Activated gamma-delta T cell treated with Interleukin-2 at 50 U/mL for 16 hours (primary cell): ENCODE measurements at regions not wholly inside any gene's neighbourhood (a gene's known extent, or its start where the extent isn't known, plus 50 kb on each side); places are given as distances from the start of the nearest gene placed in this dataset.

Source experiments
- DNase-seq: peaks from one replicate; pipeline ENCODE4 v3.0.0-alpha.2; 2020

- DNase-seq, result no peak
These were observed 92.5 kb downstream of the IRF8 start for GRCh38 chr16:85991425-85991824.

GRCh38 chr16:85991856-85992255, 92.9 kb downstream of the IRF8 start:
- no peak for DNase-seq

DNA sequence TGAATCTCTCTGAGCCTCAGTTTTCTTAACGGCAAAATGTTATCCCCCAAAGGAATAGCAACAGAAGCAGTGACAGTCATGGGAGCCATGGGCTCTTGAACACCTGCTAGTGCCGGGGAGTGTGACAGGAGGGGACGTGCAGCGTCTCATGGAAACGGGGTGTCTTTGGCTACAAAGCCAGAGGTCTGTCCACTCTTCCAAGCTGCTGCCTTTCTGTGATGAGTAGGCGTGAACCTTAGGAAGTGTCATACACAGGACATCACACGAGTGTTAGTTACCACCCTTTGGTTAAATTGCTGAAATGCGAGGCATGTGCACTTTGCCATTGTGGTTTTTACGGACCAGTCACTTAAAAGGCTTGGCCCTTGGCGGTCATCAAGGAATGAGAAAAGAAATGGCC, 93.4 kb downstream of the IRF8 start:
- DNase-seq, result no peak

DNA sequence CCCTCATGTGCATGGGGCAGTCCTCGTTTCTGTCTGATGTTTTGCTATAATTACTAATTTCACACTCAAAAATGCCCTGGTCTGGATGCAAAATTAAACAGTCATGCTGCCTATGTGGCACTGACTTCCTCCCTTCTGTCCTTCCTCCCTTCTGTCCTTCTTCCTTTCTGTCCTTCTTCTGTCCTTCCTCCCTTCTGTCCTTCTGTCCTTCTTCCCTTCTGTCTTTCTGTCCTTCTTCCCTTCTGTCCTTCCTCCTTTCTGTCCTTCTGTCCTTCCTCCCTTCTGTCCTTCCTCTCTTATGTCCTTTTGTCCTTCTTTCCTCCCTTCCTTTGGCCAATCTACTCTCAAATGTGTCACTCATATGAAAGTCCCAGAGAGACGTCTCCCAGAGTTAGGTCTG, 93.8 kb downstream of the IRF8 start:
- DNase-seq, result no peak

GRCh38 chr16:85994492-85995490, 95.8 kb downstream of the IRF8 start:
- DNase-seq, result no peak

DNA sequence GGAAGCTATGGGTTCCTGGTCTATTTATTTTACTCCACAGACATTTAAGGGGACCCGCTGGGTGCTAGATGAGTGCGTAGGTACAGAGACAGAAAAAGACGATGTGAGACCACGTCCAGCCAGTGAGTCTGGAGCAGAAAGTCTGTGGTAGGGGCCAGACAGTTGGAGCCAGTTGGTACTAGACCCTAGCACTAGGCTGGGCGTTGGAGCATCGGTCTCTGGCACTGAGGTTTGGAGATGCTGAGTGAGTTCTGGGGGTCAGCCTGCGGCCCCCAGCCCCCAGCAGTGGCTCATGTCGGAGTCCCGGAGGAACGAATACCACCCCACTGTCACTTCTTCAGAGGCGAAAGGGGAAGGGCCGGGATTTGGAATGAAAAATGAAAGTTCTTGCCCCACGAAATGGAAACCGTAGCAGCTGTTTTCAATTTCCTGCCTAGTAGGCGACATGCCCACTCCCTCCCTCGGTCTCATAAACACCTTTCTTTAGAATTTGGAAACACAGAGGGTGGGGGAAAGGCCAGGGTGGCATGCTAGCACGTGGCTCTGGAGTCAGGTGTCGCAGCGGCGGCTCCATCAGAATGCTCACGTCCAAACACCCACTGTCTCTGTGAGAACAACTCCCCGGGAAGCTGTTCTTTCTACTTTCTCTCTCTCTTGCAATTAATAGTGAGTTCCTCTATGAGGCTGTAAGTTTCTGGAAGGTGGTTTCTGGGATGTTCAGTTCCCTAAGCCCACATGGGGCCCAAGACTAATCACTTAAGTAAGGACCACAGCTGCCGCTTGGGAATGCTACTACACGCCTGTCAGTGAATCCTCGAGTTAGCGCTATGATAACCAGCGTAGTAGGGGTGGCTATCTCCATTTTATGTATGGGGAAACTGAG, 96.8 kb downstream of the IRF8 start:
- no peak for DNase-seq

- no peak for DNase-seq
These were observed 97.9 kb downstream of the IRF8 start for GRCh38 chr16:85996843-85997242.

- no peak for DNase-seq
These were observed 99.4 kb downstream of the IRF8 start for GRCh38 chr16:85998171-85998867.

- no peak for DNase-seq
These were observed 100.1 kb downstream of the IRF8 start for GRCh38 chr16:85998868-85999729.

DNA sequence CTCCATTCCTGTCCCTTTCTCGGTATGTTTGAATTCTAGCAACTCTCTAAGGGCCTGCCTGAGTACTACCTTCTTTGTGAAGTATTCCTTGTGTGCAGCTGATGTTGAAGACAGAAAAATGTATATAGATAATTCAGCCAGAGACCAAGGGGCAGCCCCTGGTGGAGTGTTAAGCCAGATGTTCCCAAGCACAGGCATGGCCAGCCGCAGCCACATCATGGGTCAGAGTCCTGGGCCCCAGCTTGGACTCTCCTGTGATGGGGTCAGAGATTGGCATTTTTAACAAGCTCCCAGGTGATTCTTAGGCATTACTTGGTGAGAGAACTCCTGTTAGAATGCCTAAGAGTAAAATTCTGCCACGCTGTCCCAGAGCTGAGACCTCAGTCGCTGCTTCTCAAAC, 100.8 kb downstream of the IRF8 start:
- DNase-seq, result no peak

DNA sequence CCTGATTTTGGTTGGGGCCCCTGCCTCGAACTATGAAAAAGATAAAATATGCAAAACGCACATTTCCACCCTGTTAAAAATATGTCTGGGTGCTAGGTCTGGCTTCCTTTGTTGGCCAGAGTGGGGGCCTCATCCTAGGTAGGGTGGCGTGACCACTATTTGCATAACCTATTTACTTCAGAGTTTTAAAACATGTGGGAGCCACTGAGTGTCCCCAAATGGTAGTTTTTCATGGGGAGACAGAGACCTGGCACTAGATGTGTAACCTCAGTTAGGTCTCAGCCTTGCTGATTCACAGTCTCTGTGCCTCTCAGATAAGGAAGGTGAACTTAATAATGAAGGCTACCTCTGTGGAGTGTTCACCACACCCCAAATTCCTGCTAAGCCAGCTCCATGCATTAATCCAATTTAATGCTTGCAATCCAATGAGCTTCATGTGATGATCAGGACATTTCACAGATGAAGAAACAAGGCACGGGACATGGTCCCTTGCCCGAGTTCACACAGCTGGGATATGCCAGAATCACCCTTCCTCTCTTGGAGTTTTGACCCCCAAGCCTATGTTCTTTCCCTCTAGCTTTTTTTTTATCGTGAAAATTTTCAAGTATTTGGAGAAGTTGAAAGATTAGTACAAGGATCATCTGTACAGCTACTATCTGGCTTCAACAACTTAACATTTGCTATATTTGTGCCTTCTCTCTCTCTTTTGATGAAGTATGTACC, 103.4 kb downstream of the IRF8 start:
- DNase-seq, result no peak

DNA sequence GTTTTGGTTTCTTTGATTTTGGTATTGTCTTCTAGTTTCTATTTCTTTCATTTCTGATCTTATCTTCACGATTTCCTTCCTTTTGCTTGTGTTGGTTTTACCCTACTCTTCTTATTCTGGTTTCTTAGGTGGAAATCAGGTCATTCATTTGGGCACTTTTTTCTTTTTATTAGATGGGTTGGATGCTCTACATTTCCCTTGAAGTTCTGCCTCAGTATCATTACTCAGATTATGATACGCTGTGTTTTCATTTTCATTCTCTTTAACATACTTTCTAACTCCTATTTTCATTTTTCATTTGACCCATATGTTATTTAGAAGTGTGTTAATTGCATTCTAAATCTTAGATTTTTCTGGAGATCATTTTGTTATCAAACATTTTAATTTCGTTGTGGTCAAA, 108.6 kb downstream of the IRF8 start:
- no peak for DNase-seq

DNA sequence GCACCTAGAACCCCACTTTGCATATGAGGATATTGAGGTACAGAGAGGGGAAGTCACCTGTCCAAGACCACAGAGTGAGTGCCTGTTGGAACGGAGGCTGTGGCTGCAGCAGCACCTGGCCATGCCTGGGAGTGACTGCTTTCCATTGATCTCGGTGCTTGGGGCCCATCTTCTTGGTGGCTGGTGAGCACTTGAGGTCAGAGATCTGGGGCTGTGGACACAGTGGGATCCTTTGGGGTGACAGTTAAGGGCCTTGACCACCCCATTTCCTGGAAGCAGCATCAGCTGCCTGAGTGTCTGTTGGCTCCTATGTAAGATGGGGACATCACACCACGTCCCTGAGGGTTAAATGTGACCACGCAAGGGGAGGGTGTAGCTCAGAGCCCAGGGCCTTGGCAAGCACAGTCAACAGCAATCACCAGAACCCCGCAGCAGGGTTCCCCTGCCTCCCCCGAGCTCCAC, 111.7 kb downstream of the IRF8 start:
- no peak for DNase-seq

- DNase-seq, result no peak
These were observed 112.6 kb downstream of the IRF8 start for GRCh38 chr16:86011532-86011931.

GRCh38 chr16:86012221-86012620, 113.3 kb downstream of the IRF8 start:
- DNase-seq, result no peak

- no peak for DNase-seq
These were observed 114.9 kb downstream of the IRF8 start for GRCh38 chr16:86013867-86014266.

DNA sequence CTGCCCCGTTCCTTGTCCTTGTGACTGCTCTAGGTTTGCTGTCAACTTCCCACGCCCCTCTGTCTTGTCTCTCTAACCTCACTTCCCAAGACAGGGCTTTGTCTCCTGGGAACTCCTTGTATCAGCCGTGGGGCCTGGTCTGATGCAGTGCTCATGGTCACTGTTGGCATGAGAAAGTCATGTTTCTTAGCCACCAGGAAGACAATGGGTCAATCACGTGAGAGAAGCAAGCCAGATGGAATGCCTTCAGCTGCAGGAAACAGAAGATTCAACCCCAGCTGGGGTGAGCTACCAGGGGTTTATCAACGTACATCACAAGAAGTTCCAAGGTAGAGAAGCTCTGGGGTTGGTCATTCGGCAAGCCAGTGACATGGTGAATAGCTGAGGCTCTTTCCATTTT, 116.6 kb downstream of the IRF8 start:
- DNase-seq, result no peak

DNA sequence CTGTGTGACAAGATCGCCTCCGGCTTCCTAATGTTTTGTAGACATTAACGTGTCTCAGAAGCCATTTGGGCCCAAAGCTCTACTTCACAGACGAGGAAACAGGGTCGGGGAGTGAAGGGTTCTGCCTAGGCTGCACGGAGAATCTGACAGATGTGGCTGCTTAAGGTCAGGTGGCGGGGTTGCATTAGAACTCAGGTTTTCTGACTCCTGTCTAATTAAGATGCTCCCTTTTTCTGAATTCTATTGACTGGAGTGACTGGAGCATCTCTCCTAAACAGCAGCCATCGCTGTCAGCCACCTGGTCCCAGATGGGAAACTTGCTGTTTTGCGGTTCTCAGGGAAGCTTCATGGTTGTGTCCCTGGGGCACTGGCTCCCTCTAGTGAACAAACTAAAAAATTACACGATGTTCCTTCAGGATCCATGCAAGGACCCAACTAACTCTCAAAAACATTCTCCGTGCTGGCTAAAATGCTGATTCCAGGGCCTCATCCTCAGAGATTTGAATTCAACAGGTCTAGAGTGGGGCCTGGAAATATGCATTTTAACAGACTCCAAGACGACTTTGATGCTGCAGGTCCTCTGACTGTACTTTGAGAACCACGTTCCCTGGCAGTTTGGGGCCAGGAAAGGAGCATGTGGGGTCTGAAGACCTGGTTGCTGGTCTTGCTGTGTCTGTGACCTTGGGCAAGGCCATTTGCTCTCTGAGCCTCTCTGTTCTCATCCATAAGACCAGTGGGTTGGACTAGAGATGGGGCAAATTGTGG, 117.4 kb downstream of the IRF8 start:
- peak; percentile 26 for DNase-seq

DNA sequence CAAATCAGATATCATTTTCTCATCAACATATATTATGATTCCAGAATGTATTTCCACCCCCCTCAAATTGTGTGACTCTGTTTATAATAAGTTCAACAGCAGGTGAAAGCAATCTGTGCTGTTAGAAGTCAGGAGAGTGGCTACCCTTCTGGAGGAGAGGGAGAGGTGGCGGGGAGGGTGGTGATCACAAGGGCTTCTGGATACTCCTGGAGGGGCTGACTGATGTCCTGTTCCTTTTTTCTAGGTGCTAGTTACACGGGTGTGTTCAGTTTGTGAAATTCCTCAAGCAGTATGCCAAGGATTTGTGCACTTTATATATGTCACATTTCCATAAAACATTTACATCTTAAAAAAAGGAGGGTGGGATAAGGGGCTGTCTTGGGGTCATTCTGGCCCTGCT, 119.1 kb downstream of the IRF8 start:
- no peak for DNase-seq

GRCh38 chr16:86018487-86018886, 119.5 kb downstream of the IRF8 start:
- DNase-seq, result no peak

DNA sequence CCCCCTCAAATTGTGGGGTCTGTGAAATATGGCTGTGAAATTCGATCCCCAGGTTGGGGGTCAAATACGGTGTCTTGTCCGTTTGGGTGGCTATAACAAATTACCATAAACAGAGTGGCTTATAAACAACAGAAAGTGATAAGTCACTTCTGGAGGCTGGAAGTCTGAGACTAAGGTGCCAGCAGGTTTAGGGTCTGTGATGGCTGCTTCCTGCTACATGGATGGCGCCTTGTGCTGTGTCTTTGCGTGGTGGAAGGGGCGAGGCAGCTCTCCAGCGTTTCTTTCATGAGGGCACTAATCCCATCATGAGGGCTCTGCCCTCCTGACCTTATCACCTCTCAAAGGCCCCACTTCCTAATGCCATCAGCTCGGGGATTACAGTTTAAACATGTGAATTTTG, 120.0 kb downstream of the IRF8 start:
- DNase-seq, result no peak
